ENCODE measurements at regions not wholly inside any gene's neighbourhood (a gene's known extent, or its start where the extent isn't known, plus 50 kb on each side); places are given as distances from the start of the nearest gene placed in this dataset.

- TF ChIP-seq, protein P1, sequence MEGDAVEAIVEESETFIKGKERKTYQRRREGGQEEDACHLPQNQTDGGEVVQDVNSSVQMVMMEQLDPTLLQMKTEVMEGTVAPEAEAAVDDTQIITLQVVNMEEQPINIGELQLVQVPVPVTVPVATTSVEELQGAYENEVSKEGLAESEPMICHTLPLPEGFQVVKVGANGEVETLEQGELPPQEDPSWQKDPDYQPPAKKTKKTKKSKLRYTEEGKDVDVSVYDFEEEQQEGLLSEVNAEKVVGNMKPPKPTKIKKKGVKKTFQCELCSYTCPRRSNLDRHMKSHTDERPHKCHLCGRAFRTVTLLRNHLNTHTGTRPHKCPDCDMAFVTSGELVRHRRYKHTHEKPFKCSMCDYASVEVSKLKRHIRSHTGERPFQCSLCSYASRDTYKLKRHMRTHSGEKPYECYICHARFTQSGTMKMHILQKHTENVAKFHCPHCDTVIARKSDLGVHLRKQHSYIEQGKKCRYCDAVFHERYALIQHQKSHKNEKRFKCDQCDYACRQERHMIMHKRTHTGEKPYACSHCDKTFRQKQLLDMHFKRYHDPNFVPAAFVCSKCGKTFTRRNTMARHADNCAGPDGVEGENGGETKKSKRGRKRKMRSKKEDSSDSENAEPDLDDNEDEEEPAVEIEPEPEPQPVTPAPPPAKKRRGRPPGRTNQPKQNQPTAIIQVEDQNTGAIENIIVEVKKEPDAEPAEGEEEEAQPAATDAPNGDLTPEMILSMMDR (IDR thresholded peaks at IDR 0.05; ENCODE audit: insufficient read depth, low read length): no peak
- H3K4me3 ChIP-seq (ENCODE audit: low read depth, low read length): no peak overlapping the region
- DNase-seq (ENCODE audit: low read depth): no peak
These were observed 63.1 kb upstream of the ESRRB start for GRCh38 chr14:76312821-76313220.

DNA sequence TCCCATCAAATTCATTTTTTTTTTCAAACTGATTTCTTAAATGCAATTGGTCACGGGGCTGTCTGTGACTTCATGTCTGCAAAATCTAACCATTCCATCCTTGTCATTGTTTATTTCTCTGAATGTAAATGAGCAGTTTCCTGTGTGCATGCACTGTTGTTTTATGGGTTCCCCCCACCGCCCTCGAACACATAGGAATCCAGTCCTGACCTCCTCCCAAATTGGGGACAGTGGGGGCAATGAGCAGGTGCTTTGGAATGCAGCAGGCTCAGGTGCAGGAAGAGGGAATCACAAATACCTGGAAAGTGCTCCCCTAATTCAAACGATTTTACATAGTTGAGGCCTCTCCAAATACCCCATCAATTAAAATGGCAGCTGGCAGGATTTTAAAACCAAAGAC, 62.6 kb upstream of the ESRRB start:
- DNase-seq (ENCODE audit: low read depth): no peak
- H3K4me3 ChIP-seq (ENCODE audit: low read depth, low read length): no peak overlapping the region
- TF ChIP-seq, protein P1 (IDR thresholded peaks at IDR 0.05; ENCODE audit: insufficient read depth, low read length): no peak

DNA sequence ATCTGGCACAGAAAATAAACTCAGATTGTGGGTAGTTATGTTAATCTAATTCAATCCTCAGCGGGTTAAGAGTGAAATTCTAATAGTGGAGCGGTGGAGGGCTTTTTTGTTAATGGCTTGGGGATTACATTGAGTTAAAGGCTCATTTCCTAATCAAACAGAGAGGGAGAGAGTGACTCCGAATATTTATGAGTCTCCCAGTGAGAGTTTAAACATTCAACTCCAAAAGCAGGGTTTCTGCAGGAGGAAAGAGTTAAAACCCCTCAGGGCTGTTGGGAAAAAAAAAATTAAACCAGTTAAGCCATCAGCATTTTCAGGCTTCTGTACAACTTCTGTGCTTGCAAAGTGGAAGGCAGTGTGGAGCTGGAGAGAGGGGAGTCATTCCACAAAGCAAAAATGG, 62.1 kb upstream of the ESRRB start:
- DNase-seq (ENCODE audit: low read depth): no peak
- no peak overlapping the region for H3K4me3 ChIP-seq (ENCODE audit: low read depth, low read length)
- TF ChIP-seq, protein P1 (IDR thresholded peaks at IDR 0.05; ENCODE audit: insufficient read depth, low read length): no peak

DNA sequence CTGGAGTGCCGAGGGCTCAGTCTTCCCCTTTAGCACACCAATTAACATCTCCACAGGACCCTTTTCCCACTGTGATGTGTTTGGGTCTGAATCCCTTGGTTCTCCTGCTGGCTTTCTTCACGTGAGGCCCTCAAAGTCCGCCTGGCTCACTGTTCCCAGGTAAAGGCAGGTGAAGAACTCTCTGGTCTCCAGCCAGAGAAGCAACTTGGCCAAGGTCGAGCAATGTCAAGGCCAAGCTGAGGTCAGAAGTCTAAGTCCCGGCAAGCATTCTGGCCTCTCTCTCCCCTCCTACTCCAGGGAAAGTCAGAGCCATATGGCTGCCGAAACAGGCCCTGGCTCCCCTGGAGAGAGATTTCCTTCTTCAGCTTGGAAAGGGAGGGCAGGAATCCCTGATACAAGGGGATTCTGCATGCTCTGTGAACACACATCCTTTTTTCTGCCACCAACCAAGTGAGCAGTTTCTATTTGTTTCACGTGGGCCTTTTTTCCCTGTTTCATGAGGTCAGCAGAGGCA, 61.4 kb upstream of the ESRRB start:
- TF ChIP-seq, protein P1 (IDR thresholded peaks at IDR 0.05; ENCODE audit: insufficient read depth, low read length): no peak
- DNase-seq (ENCODE audit: low read depth): no peak
- no peak overlapping the region for H3K4me3 ChIP-seq (ENCODE audit: low read depth, low read length)

DNA sequence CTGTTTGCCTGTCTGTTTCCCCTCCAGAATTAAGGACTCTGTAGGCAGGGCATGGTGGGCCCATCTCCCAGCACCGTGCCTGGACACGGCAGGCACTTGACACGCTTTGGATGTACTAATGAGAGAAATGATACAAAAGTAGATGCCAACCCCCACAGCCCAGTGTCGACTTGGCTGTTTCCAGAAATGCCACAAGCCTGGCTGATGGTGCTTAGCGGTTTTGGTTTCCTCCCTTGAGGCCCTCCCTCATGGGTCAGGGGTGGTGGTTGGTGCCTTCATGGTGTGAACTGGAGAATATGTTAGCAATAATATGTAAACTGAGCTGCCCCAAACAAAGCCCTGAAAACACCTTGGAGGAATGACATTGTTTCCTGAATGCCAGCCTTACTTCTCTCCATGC, 55.5 kb upstream of the ESRRB start:
- TF ChIP-seq, protein P1 (IDR thresholded peaks at IDR 0.05; ENCODE audit: insufficient read depth, low read length): no peak

GRCh38 chr14:76320975-76321374, 55.0 kb upstream of the ESRRB start:
- no peak overlapping the region for H3K4me3 ChIP-seq (ENCODE audit: low read depth, low read length)
- TF ChIP-seq, protein P1 (IDR thresholded peaks at IDR 0.05; ENCODE audit: insufficient read depth, low read length): no peak
- DNase-seq (ENCODE audit: low read depth): no peak

More for the DNA sequence above, 55.5 kb upstream of the ESRRB start:
- DNase-seq (ENCODE audit: low read depth): no peak
- H3K4me3 ChIP-seq (ENCODE audit: low read depth, low read length): no peak overlapping the region

DNA sequence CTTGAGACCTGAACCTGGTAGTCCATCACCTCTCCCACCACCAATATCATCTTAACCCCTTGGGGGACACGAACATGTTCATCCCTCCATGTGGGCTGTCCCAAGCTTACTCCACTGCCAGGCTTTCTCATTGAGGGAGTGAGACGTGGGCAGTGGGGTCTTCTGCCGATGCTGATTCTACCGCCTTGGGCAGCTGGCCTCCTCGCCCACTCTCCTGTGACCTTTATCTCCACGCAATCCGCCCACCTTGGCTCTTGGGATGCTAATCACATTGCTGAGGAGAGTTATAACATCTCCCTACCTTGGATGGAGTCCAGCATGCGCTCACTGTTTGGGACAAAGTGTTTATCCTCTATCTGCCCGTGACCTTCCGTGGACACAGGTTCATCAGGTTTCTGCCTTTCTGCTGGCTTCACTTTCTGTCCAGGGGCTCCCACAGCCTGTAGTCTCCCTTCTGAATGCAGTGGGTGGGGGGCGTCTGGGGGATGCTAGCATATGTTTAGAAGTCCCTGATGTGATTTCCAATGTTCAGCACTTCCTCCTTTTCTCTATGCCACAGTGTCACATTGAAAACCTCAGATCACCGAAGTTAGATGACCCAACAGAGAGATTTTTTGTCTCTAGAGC, 53.2 kb upstream of the ESRRB start:
- TF ChIP-seq, protein P1 (IDR thresholded peaks at IDR 0.05; ENCODE audit: insufficient read depth, low read length): no peak
- no peak overlapping the region for H3K4me3 ChIP-seq (ENCODE audit: low read depth, low read length)
- DNase-seq (ENCODE audit: low read depth): no peak

Measured in fibroblast of the aortic adventitia (primary cell).